Caco-2 (cell line): ENCODE measurements at regions not wholly inside any gene's neighbourhood (a gene's known extent, or its start where the extent isn't known, plus 50 kb on each side); places are given as distances from the start of the nearest gene placed in this dataset.

ENCODE experiments used
- BruUV-seq: library from RNA; stranded (reverse); fragments of 400-500 nt; replicated peaks from 2 replicates; lab custom pipeline; 2021; lab: Mats Ljungman, UMichigan
- CTCF ChIA-PET: fragments of 300-600 bp; sonication (Branson Sonifier 250); formaldehyde crosslinking; loops from one replicate; lab custom pipeline; 2022; ENCODE audit warnings: antibody characterized with exemption; lab: Charles Lee
- POLR2A ChIA-PET: fragments of 300-600 bp; sonication (Branson Sonifier 250); formaldehyde crosslinking; loops from one replicate; lab custom pipeline; 2022; ENCODE audit warnings: antibody characterized with exemption; lab: Charles Lee
- DNase-seq, 2 experiments: peaks; one replicate each; pipeline versions ENCODE4 v3.0.0 to v3.0.0-alpha.2; 2020 to 2022
- H3K27me3 ChIP-seq: replicated peaks from 2 replicates; pipeline ENCODE4 v1.6.0; 2011; ENCODE audit warnings: low read length; ENCODE audit not compliant: control insufficient read depth, insufficient read depth
- H3K36me3 ChIP-seq: 2 replicates; pipeline ENCODE4 v1.5.1; 2011; ENCODE audit warnings: low read length; ENCODE audit not compliant: control insufficient read depth, insufficient read depth
- H3K4me1 ChIP-seq: fragments of 250-450 bp; sonication (Bioruptor Pico); 2 replicates; pipeline ENCODE4 v1.5.1; 2020; ENCODE audit warnings: mild to moderate bottlenecking
- H3K4me3 ChIP-seq: 2 replicates; pipeline ENCODE4 v1.5.1; 2011; ENCODE audit warnings: low read depth, mild to moderate bottlenecking, control low read depth, low read length
- H3K9me3 ChIP-seq: fragments of 250-450 bp; sonication (Bioruptor Pico); 2 replicates; pipeline ENCODE4 v1.5.1; 2020; ENCODE audit warnings: mild to moderate bottlenecking, moderate library complexity
- H3K27ac Mint-ChIP-seq: one replicate; pipeline ENCODE4 v1.8.0; 2022; ENCODE audit warnings: mixed read lengths; ENCODE audit not compliant: unreplicated experiment
- H3K27me3 Mint-ChIP-seq: one replicate; pipeline ENCODE4 v1.8.0; 2022; ENCODE audit warnings: mixed read lengths; ENCODE audit not compliant: insufficient read depth, unreplicated experiment
- H3K36me3 Mint-ChIP-seq: one replicate; pipeline ENCODE4 v1.8.0; 2022; ENCODE audit warnings: mild to moderate bottlenecking, mixed read lengths; ENCODE audit not compliant: insufficient read depth, unreplicated experiment
- H3K4me1 Mint-ChIP-seq: one replicate; pipeline ENCODE4 v1.8.0; 2022; ENCODE audit warnings: low read depth, mixed read lengths; ENCODE audit not compliant: unreplicated experiment
- H3K4me3 Mint-ChIP-seq: one replicate; pipeline ENCODE4 v1.8.0; 2022; ENCODE audit warnings: mild to moderate bottlenecking, moderate library complexity, mixed read lengths; ENCODE audit not compliant: unreplicated experiment
- H3K9me3 Mint-ChIP-seq: one replicate; pipeline ENCODE4 v1.8.0; 2022; ENCODE audit warnings: mixed read lengths; ENCODE audit not compliant: unreplicated experiment
- intact Hi-C: fragments of 100-400 bp; cut with micrococcal nuclease; formaldehyde crosslinking; loops from one replicate; pipeline ENCODE4 v1.10.0; 2022; ENCODE audit not compliant: unreplicated experiment
- TF ChIP-seq, protein P1 (sequence below), 2 experiments: fragments of 200-600 bp in 1 of 2; IDR thresholded peaks; 1 replicate in 1 of 2; 2 replicates in 1 of 2; pipeline versions ENCODE4 v1.5.1 to v1.8.0; 2011 to 2022; ENCODE audit warnings: antibody characterized with exemption in 1 of 2, control low read depth in 1 of 2, inconsistent platforms in 1 of 2, low read depth in 1 of 2, low read length in 1 of 2, mild to moderate bottlenecking in 1 of 2, moderate library complexity in 1 of 2; ENCODE audit not compliant: insufficient read depth in 1 of 2, severe bottlenecking in 1 of 2, unreplicated experiment in 1 of 2

DNA sequence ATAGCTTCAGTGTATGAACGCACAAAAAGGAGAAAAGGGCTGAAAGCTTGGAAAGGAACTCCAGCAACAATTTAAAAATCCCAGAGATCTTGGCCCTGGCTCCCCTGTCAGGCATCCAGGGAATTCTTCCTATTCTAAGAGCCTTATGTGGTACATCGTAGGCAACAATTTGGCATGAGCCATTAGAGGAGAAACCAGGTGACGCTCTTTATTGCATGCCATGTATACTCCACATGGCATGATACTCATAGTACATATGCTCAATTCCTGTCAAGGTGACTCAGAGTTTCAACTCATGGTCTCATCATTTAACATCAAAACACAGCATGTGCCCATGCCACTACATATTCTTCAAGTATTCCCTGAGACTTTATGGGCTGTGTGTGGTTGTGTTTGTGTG lies 191.3 kb downstream of the OR13H1 start:
- Histone ChIP-seq H3K4me1 (no peaks in the 10 kb centered on the region), H3K9me3 (no peaks in the 10 kb centered on the region), H3K27me3 (no peaks in the 10 kb centered on the region), H3K4me3 (no peak overlapping the region), H3K36me3 (no peaks in the 10 kb centered on the region)
- ChIA-PET CTCF (no interaction called here), POLR2A (no interaction called here)
- no peak overlapping the region for H3K27ac Mint-ChIP-seq
- intact Hi-C loops, result no loop called here
- no peaks in the 10 kb centered on the region for H3K27me3 Mint-ChIP-seq
- H3K9me3 Mint-ChIP-seq, result no peaks in the 10 kb centered on the region
- TF ChIP-seq, protein P1, sequence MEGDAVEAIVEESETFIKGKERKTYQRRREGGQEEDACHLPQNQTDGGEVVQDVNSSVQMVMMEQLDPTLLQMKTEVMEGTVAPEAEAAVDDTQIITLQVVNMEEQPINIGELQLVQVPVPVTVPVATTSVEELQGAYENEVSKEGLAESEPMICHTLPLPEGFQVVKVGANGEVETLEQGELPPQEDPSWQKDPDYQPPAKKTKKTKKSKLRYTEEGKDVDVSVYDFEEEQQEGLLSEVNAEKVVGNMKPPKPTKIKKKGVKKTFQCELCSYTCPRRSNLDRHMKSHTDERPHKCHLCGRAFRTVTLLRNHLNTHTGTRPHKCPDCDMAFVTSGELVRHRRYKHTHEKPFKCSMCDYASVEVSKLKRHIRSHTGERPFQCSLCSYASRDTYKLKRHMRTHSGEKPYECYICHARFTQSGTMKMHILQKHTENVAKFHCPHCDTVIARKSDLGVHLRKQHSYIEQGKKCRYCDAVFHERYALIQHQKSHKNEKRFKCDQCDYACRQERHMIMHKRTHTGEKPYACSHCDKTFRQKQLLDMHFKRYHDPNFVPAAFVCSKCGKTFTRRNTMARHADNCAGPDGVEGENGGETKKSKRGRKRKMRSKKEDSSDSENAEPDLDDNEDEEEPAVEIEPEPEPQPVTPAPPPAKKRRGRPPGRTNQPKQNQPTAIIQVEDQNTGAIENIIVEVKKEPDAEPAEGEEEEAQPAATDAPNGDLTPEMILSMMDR (IDR thresholded peaks at IDR 0.05; ENCODE audit: insufficient read depth in 1 of 2, low read depth in 1 of 2, low read length in 1 of 2, severe bottlenecking in 1 of 2, unreplicated experiment in 1 of 2), result no peak
- H3K4me3 Mint-ChIP-seq, result no peak overlapping the region
- no TSS peak for BruUV-seq
- H3K36me3 Mint-ChIP-seq, result no peaks in the 10 kb centered on the region
- no peaks in the 10 kb centered on the region for H3K4me1 Mint-ChIP-seq
- DNase-seq, result no peak

DNA sequence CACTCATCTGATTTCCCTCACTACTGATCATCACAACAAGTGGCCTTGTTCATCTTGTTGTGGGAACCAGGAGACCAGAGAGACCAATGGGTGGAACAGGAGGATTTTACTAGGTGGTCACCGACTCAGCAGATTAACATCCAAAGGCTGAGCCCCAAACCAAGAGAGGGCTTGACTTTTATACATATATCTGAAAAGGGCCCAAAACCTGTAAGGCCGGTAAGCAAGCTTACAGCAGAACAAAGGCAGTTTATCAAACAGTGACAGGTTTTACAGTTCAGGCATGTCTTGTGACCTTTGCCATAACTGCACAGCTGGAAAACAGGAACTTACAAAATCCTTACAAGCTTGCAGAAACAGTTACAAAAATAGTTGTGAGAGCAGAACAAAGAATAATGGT lies 195.9 kb downstream of the OR13H1 start:
- Mint-ChIP-seq H3K27me3 (no peaks in the 10 kb centered on the region), H3K4me1 (no peaks in the 10 kb centered on the region), H3K36me3 (no peaks in the 10 kb centered on the region), H3K27ac (no peak overlapping the region), H3K4me3 (no peak overlapping the region), H3K9me3 (no peaks in the 10 kb centered on the region)
- no peak for DNase-seq
- H3K36me3 ChIP-seq, result no peaks in the 10 kb centered on the region
- H3K27me3 ChIP-seq, result no peaks in the 10 kb centered on the region
- CTCF ChIA-PET, result no interaction called here
- intact Hi-C loops, result no loop called here
- POLR2A ChIA-PET, result no interaction called here
- no TSS peak for BruUV-seq
- H3K4me1 ChIP-seq, result no peaks in the 10 kb centered on the region
- TF ChIP-seq, protein P1 (IDR thresholded peaks at IDR 0.05; ENCODE audit: insufficient read depth in 1 of 2, low read depth in 1 of 2, low read length in 1 of 2, severe bottlenecking in 1 of 2, unreplicated experiment in 1 of 2), result no peak
- H3K9me3 ChIP-seq, result no peaks in the 10 kb centered on the region
- H3K4me3 ChIP-seq, result no peak overlapping the region

DNA sequence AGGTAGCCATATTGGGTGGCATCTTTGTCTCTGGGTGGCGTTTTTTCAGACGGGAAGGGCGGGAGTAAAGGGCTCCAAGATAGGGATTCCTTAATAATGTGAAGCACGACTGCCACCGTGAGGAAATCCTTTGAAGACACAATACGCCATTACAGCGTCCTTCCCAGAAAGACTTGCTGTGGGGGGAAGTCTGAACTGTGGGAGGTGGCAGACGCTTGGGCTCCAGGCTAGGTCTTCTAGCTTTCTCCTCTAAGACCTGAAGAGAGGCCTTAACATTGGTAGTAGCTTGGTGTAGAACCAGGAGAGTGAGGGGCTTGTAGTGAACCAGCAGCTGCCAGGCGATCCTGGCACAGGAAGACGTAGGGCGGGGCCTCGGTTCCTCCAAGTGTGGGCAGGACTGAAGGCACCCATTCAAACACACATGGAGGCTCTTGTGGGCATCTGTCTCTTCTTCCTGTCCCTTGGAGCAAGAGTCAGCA lies 197.3 kb downstream of the OR13H1 start:
- H3K36me3 Mint-ChIP-seq, result peaks cover under 1% of the 10 kb centered on the region
- intact Hi-C loops, result no loop called here
- H3K27me3 ChIP-seq, result no peaks in the 10 kb centered on the region
- H3K36me3 ChIP-seq, result no peaks in the 10 kb centered on the region
- H3K4me3 ChIP-seq, result no peak overlapping the region
- no peaks in the 10 kb centered on the region for H3K9me3 ChIP-seq
- TF ChIP-seq, protein P1 (IDR thresholded peaks at IDR 0.05; ENCODE audit: insufficient read depth in 1 of 2, low read depth in 1 of 2, low read length in 1 of 2, severe bottlenecking in 1 of 2, unreplicated experiment in 1 of 2), result no peak
- H3K9me3 Mint-ChIP-seq, result no peaks in the 10 kb centered on the region
- CTCF ChIA-PET, result no interaction called here
- BruUV-seq, result no TSS peak
- no peak overlapping the region for H3K4me3 Mint-ChIP-seq
- H3K27ac Mint-ChIP-seq, result no peak overlapping the region
- no peaks in the 10 kb centered on the region for H3K27me3 Mint-ChIP-seq
- H3K4me1 ChIP-seq, result no peaks in the 10 kb centered on the region
- H3K4me1 Mint-ChIP-seq, result no peaks in the 10 kb centered on the region
- no peak for DNase-seq
- POLR2A ChIA-PET, result no interaction called here
